Mesendoderm (in vitro differentiated cells): ENCODE measurements at regions not wholly inside any gene's neighbourhood (a gene's known extent, or its start where the extent isn't known, plus 50 kb on each side); places are given as distances from the start of the nearest gene placed in this dataset.

Source experiments
- DNase-seq: peaks from one replicate; pipeline ENCODE4 v3.0.0; 2013
- H2AK5ac ChIP-seq: 2 replicates; pipeline ENCODE4 v1.6.1; 2013; ENCODE audit warnings: low read length, inconsistent platforms
- H2BK120ac ChIP-seq: 2 replicates; pipeline ENCODE4 v1.6.1; 2013; ENCODE audit warnings: low read depth, mild to moderate bottlenecking, low read length, moderate library complexity, mixed read lengths
- H2BK15ac ChIP-seq: replicated peaks from 2 replicates; pipeline ENCODE4 v1.6.1; 2013; ENCODE audit warnings: low read depth, mild to moderate bottlenecking, moderate library complexity
- H2BK5ac ChIP-seq: 2 replicates; pipeline ENCODE4 v1.6.1; 2013; ENCODE audit warnings: low read length, inconsistent platforms
- H3K18ac ChIP-seq: 2 replicates; pipeline ENCODE4 v1.6.1; 2013; ENCODE audit warnings: mild to moderate bottlenecking, low read length, mixed read lengths
- H3K23ac ChIP-seq: one replicate; pipeline ENCODE4 v1.6.1; 2013; ENCODE audit warnings: low read length
- H3K27ac ChIP-seq: 2 replicates; pipeline ENCODE4 v1.5.1; 2013; ENCODE audit warnings: low read depth, mild to moderate bottlenecking, inconsistent platforms, low read length, moderate library complexity
- H3K27me3 ChIP-seq: 2 replicates; pipeline ENCODE4 v1.6.1; 2013; ENCODE audit warnings: low read length, control low read depth, mild to moderate bottlenecking, inconsistent platforms; ENCODE audit not compliant: insufficient read depth, poor library complexity
- H3K36me3 ChIP-seq: 2 replicates; pipeline ENCODE4 v1.6.1; 2013; ENCODE audit warnings: low read length, inconsistent platforms; ENCODE audit not compliant: control insufficient read depth, insufficient read depth
- H3K4ac ChIP-seq: one replicate; pipeline ENCODE4 v1.6.1; 2013; ENCODE audit warnings: low read depth, mild to moderate bottlenecking, low read length, moderate library complexity
- H3K4me1 ChIP-seq: 2 replicates; pipeline ENCODE4 v1.6.1; 2013; ENCODE audit warnings: low read depth, low read length, inconsistent platforms; ENCODE audit not compliant: control insufficient read depth
- H3K4me2 ChIP-seq: 2 replicates; pipeline ENCODE4 v1.6.1; 2013; ENCODE audit warnings: low read length
- H3K4me3 ChIP-seq: 2 replicates; pipeline ENCODE4 v1.5.1; 2013; ENCODE audit warnings: mild to moderate bottlenecking, low read length
- H3K56ac ChIP-seq: one replicate; pipeline ENCODE4 v1.6.1; 2013; ENCODE audit warnings: low read length
- H3K79me1 ChIP-seq: 2 replicates; pipeline ENCODE4 v1.6.1; 2013; ENCODE audit warnings: low read length, inconsistent platforms
- H3K79me2 ChIP-seq: 2 replicates; pipeline ENCODE4 v1.6.1; 2013; ENCODE audit warnings: mild to moderate bottlenecking, low read length; ENCODE audit not compliant: control insufficient read depth, insufficient read depth
- H3K9ac ChIP-seq: 2 replicates; pipeline ENCODE4 v1.6.1; 2013; ENCODE audit warnings: low read length, inconsistent platforms
- H4K5ac ChIP-seq: one replicate; pipeline ENCODE4 v1.6.1; 2013; ENCODE audit warnings: low read length
- H4K8ac ChIP-seq: one replicate; pipeline ENCODE4 v1.6.1; 2013; ENCODE audit warnings: low read depth, mild to moderate bottlenecking, control low read depth, low read length, moderate library complexity
- WGBS: extraction: QIAGEN DNeasy Blood & Tissue Kit; methylation state at CpG from one replicate; pipeline ENCODE4 v1.1.7; 2013; ENCODE audit warnings: low lambda C conversion rate, missing lambda C conversion rate; ENCODE audit not compliant: insufficient coverage; ENCODE audit errors: extremely low coverage; 5-methylcytosine and 5-hydroxymethylcytosine counted together

DNA sequence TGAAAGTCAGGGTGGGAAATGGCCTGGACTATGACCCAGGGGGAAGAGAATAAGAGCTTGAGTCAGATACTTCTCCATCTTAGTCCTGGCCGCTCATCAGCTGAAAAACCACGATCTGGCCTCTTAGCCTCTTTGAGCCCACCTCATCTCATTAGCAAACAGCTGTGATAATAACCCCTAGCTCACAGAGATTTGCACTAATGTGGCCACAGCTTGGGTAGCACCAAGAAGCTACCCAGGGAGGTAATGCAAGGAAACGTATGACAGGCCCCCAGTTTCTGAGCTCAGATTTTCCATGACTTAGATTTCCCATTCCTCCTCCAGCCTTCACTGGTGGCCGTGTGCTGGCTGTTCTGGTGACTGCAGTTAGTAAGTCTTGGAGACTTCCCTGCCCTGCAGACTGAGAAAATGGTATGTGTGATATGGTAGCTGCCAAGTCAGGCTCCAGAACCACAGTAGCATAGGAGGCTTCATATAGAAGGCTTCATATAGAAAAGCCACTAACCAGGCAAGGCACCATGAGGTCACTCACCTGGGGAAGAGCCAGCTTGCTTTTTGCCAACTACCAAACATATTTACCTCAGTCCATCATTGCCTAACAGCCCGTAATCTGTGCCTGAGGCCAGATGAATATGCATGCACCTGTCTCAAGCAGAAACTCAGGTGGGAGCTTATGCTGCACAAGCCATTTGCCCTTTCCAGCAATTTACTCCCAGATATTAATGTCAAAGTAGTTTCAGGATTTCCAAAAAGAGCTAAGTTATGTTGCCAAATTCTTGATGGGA is 51.4 kb upstream of the GABRE start:
- H3K79me1 ChIP-seq = no peaks in the 10 kb centered on the region
- no peak overlapping the region for H3K4ac ChIP-seq
- no peak overlapping the region for H3K4me3 ChIP-seq
- H2BK120ac ChIP-seq = no peak overlapping the region
- no CpG with 5 or more reads among the region's 5 CpGs for WGBS
- no peak overlapping the region for H2BK5ac ChIP-seq
- H3K9ac ChIP-seq = no peak overlapping the region
- H2AK5ac ChIP-seq = no peak overlapping the region
- H3K23ac ChIP-seq = no peak overlapping the region
- no peak overlapping the region for H3K56ac ChIP-seq
- H3K18ac ChIP-seq = no peak overlapping the region
- no peak overlapping the region for H4K5ac ChIP-seq
- no peaks in the 10 kb centered on the region for H3K36me3 ChIP-seq
- no peak overlapping the region for H3K4me2 ChIP-seq
- no peak overlapping the region for H3K27ac ChIP-seq
- no peak for DNase-seq
- no peaks in the 10 kb centered on the region for H3K27me3 ChIP-seq
- no peaks in the 10 kb centered on the region for H3K4me1 ChIP-seq
- H3K79me2 ChIP-seq = no peaks in the 10 kb centered on the region
- H4K8ac ChIP-seq = no peak overlapping the region
- no peak overlapping the region for H2BK15ac ChIP-seq

- Histone ChIP-seq H3K4me2 (no peak overlapping the region), H2AK5ac (no peak overlapping the region)
These were observed 50.2 kb upstream of the GABRE start for GRCh38 chrX:152024710-152025109.

More at GRCh38 chrX:152024710-152025109, 50.2 kb upstream of the GABRE start:
- DNase-seq = no peak
- no peak overlapping the region for H3K18ac ChIP-seq
- no peak overlapping the region for H3K56ac ChIP-seq
- H3K27ac ChIP-seq = no peak overlapping the region
- no peak overlapping the region for H4K8ac ChIP-seq
- no peak overlapping the region for H3K4me3 ChIP-seq
- H3K9ac ChIP-seq = no peak overlapping the region
- no peak overlapping the region for H3K4ac ChIP-seq
- H4K5ac ChIP-seq = no peak overlapping the region
- no CpG with 5 or more reads among the region's 3 CpGs for WGBS
- no peaks in the 10 kb centered on the region for H3K27me3 ChIP-seq
- no peaks in the 10 kb centered on the region for H3K4me1 ChIP-seq
- H2BK120ac ChIP-seq = no peak overlapping the region
- H3K23ac ChIP-seq = no peak overlapping the region
- H3K79me2 ChIP-seq = no peaks in the 10 kb centered on the region
- no peaks in the 10 kb centered on the region for H3K79me1 ChIP-seq
- no peaks in the 10 kb centered on the region for H3K36me3 ChIP-seq
- H2BK15ac ChIP-seq = no peak overlapping the region
- no peak overlapping the region for H2BK5ac ChIP-seq
